KMS-11 (cell line): ENCODE measurements at regions not wholly inside any gene's neighbourhood (a gene's known extent, or its start where the extent isn't known, plus 50 kb on each side); places are given as distances from the start of the nearest gene placed in this dataset.

Source experiments
- H2AFZ ChIP-seq: fragments of 200-600 bp; sonication (generic); 2 replicates; pipeline ENCODE4 v1.6.1; 2016; ENCODE audit warnings: antibody characterized with exemption, mixed run types, low read depth
- H3K27ac ChIP-seq: fragments of 200-600 bp; sonication (generic); 2 replicates; pipeline ENCODE4 v1.6.1; 2016; ENCODE audit warnings: mild to moderate bottlenecking, mixed run types
- H3K27me3 ChIP-seq: fragments of 200-600 bp; sonication (generic); 2 replicates; pipeline ENCODE4 v1.6.1; 2017; ENCODE audit warnings: mild to moderate bottlenecking, low read depth, mixed run types, moderate library complexity; ENCODE audit not compliant: insufficient read depth
- H3K36me3 ChIP-seq: fragments of 200-600 bp; sonication (generic); 2 replicates; pipeline ENCODE4 v1.6.1; 2017; ENCODE audit warnings: mild to moderate bottlenecking, mixed run types; ENCODE audit not compliant: insufficient read depth
- H3K4me1 ChIP-seq: fragments of 200-600 bp; sonication (generic); 2 replicates; pipeline ENCODE4 v1.6.1; 2016; ENCODE audit warnings: mild to moderate bottlenecking, low read depth, mixed run types; ENCODE audit not compliant: poor library complexity, severe bottlenecking
- H3K4me2 ChIP-seq: fragments of 200-600 bp; sonication (generic); 2 replicates; pipeline ENCODE4 v1.7.0; 2016; ENCODE audit warnings: mild to moderate bottlenecking, mixed run types
- H3K4me3 ChIP-seq: fragments of 200-600 bp; sonication (generic); IDR thresholded peaks from 2 replicates; pipeline ENCODE4 v1.6.1; 2017; ENCODE audit warnings: low read depth, low read length, mixed read lengths; ENCODE audit not compliant: insufficient read depth
- H3K79me2 ChIP-seq: fragments of 200-600 bp; sonication (generic); 2 replicates; pipeline ENCODE4 v1.6.1; 2016; ENCODE audit warnings: low read depth, mixed run types; ENCODE audit not compliant: insufficient read depth
- H3K9ac ChIP-seq: fragments of 200-600 bp; sonication (generic); 2 replicates; pipeline ENCODE4 v1.6.1; 2016; ENCODE audit warnings: mild to moderate bottlenecking, mixed run types
- H4K20me1 ChIP-seq: fragments of 200-600 bp; sonication (generic); 2 replicates; pipeline ENCODE4 v1.6.1; 2016; ENCODE audit warnings: mild to moderate bottlenecking, mixed run types; ENCODE audit not compliant: insufficient read depth
- TF ChIP-seq, protein P1 (sequence below): fragments of 200-600 bp; sonication (generic); conservative IDR thresholded peaks from 2 replicates; pipeline ENCODE4 v1.6.1; 2017; ENCODE audit warnings: low read depth, mild to moderate bottlenecking, antibody characterized with exemption, low read length, moderate library complexity, mixed read lengths

DNA sequence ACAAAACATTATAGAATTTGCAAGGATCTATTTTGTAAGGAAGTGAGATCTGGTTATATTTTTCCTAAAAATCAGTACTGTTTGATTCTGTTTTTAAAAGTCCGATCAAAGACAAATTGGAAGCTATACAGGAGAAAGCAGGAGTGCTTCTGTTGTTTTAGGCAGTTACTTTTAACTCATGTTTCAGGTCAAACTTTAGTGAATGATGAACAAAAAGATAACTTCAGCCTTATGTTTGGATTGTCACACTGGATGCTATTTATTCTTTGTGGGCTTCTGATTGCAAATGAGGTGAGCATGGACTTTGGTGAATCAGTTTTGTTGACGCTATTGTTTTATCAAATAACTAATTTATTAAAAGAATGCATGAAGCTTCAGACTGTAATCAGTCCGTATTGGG, 228.7 kb upstream of the SLC35B3 start:
- Histone ChIP-seq H3K27me3 (no peaks in the 10 kb centered on the region), H3K4me3 (no peak overlapping the region), H3K9ac (no peak overlapping the region), H3K27ac (no peak overlapping the region), H3K4me1 (no peaks in the 10 kb centered on the region), H3K4me2 (no peak overlapping the region), H3K79me2 (no peaks in the 10 kb centered on the region), H4K20me1 (no peaks in the 10 kb centered on the region), H3K36me3 (no peaks in the 10 kb centered on the region), H2AFZ (no peak overlapping the region)
- TF ChIP-seq, protein P1, sequence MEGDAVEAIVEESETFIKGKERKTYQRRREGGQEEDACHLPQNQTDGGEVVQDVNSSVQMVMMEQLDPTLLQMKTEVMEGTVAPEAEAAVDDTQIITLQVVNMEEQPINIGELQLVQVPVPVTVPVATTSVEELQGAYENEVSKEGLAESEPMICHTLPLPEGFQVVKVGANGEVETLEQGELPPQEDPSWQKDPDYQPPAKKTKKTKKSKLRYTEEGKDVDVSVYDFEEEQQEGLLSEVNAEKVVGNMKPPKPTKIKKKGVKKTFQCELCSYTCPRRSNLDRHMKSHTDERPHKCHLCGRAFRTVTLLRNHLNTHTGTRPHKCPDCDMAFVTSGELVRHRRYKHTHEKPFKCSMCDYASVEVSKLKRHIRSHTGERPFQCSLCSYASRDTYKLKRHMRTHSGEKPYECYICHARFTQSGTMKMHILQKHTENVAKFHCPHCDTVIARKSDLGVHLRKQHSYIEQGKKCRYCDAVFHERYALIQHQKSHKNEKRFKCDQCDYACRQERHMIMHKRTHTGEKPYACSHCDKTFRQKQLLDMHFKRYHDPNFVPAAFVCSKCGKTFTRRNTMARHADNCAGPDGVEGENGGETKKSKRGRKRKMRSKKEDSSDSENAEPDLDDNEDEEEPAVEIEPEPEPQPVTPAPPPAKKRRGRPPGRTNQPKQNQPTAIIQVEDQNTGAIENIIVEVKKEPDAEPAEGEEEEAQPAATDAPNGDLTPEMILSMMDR, result no peak

DNA sequence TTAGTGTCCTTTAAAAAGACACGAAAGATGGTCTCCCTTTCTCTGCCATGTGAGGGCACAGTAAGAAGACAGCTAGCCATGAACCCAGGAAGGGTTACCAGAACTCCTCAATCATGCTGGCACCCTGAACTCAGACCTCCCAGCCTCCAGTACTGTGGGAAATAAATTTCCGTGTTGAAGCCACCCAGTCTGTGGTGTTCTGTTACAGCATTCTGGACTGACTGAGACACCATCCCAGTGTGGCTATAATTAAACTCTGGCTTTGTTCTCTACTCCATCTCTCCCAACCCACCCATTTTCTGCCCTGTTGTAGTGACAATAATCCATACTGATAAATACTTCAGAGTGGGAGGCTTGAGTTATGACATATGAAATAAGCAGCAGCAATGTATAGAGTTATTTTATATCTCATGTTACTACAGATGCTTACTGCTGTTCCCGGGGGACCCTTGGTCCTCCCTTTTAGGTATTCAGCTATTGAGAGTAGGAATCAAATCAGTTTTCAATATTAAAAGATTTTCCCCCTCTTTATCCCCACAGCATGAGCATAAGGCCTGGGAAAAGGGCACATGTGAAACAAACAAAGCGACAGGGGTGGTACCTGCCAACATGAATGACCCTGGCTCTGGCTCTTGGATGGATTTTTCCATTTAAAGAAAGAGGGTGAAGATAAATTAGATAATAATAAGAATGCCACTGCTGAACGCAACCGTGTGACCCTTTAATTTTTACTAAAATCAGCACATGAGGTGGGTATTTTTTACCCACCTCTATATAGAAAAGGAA, 224.3 kb upstream of the SLC35B3 start:
- no peaks in the 10 kb centered on the region for H3K4me1 ChIP-seq
- H3K27ac ChIP-seq, result no peak overlapping the region
- H2AFZ ChIP-seq, result no peak overlapping the region
- H3K4me3 ChIP-seq, result no peak overlapping the region
- H3K9ac ChIP-seq, result no peak overlapping the region
- TF ChIP-seq, protein P1, result no peak
- H3K36me3 ChIP-seq, result no peaks in the 10 kb centered on the region
- H3K4me2 ChIP-seq, result no peak overlapping the region
- H3K79me2 ChIP-seq, result no peaks in the 10 kb centered on the region
- H3K27me3 ChIP-seq, result no peaks in the 10 kb centered on the region
- H4K20me1 ChIP-seq, result no peaks in the 10 kb centered on the region

DNA sequence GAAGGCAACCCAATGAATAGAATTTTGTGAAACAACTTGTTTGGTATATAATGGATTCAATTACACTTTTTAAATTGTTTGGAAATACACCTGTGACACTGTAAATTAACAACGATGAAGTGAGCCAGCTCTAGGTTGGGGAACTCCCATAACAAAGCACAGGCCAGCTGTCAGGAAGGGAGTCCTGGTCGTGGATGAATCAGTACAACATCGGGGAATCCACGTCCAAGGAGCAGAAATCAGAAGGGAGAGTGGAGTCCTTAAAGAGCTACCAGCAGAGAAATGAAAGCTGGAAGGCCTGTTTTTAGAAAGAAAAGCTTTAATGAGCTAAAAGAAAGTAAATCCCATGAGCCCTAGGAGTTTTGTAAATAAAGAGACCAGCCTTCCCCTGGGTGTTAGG, 223.1 kb upstream of the SLC35B3 start:
- no peak overlapping the region for H3K9ac ChIP-seq

DNA sequence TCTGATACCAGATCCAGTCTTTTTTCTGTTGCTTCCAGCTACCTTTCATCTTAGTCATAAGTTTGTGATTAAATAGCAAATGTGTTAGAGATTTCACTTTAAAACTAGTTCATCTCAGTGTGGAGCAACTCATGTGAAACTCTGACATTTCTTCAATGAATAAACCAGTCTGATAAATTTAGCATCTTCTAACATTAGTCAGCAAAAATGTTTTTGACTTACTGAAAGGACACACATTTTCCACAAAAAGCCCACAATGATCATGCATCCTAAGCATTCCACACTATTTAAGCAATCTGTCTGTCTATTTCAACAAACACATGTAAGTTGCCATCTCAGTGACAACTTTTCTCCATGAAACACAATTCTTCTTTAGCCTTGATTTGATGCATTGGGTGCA, 222.2 kb upstream of the SLC35B3 start:
- TF ChIP-seq, protein P1, result no peak
- Histone ChIP-seq H4K20me1 (no peaks in the 10 kb centered on the region), H3K4me3 (no peak overlapping the region), H3K9ac (no peak overlapping the region), H3K27me3 (no peaks in the 10 kb centered on the region), H2AFZ (no peak overlapping the region), H3K4me2 (no peak overlapping the region), H3K4me1 (no peaks in the 10 kb centered on the region), H3K79me2 (no peaks in the 10 kb centered on the region), H3K27ac (no peak overlapping the region), H3K36me3 (no peaks in the 10 kb centered on the region)

More for the DNA sequence above, 223.1 kb upstream of the SLC35B3 start:
- Histone ChIP-seq H3K79me2 (no peaks in the 10 kb centered on the region), H4K20me1 (no peaks in the 10 kb centered on the region), H3K4me2 (no peak overlapping the region), H3K27ac (no peak overlapping the region), H3K36me3 (no peaks in the 10 kb centered on the region), H3K4me3 (no peak overlapping the region), H3K4me1 (no peaks in the 10 kb centered on the region), H2AFZ (no peak overlapping the region), H3K27me3 (no peaks in the 10 kb centered on the region)
- TF ChIP-seq, protein P1, result no peak
